Upper lobe of right lung (tissue), 1 donor: ENCODE measurements at regions not wholly inside any gene's neighbourhood (a gene's known extent, or its start where the extent isn't known, plus 50 kb on each side); places are given as distances from the start of the nearest gene placed in this dataset.
"Not testable (repeated sequence)": the region's sequence is repeated elsewhere in the genome, so short reads cannot be mapped to it uniquely, and the experiment has no call there.

ENCODE experiments used
- ATAC-seq: fragments of 200-7000 bp; cut with Tn5 transposase; one replicate; pipeline ENCODE4 v1.9.1; 2020; ENCODE audit warnings: mild to moderate bottlenecking, moderate library complexity
- DNase-seq: peaks from one replicate; pipeline ENCODE4 v3.0.0-alpha.2; 2020
- H3K27ac ChIP-seq: fragments of 200-600 bp; one replicate; pipeline ENCODE4 v1.8.0; 2022
- H3K27me3 ChIP-seq: fragments of 200-600 bp; one replicate; pipeline ENCODE4 v1.8.0; 2022; ENCODE audit warnings: mild to moderate bottlenecking
- H3K36me3 ChIP-seq: fragments of 200-600 bp; one replicate; pipeline ENCODE4 v1.8.0; 2022
- H3K4me1 ChIP-seq: fragments of 200-600 bp; one replicate; pipeline ENCODE4 v1.8.0; 2022
- H3K4me3 ChIP-seq: fragments of 200-600 bp; one replicate; pipeline ENCODE4 v1.8.0; 2022; ENCODE audit warnings: mild to moderate bottlenecking
- H3K9me3 ChIP-seq: fragments of 200-600 bp; one replicate; pipeline ENCODE4 v1.8.0; 2022
- intact Hi-C: fragments of 100-400 bp; cut with DNase I; formaldehyde crosslinking; loops from one replicate; pipeline ENCODE4 v1.11.0; 2022
- TF ChIP-seq, protein P1 (sequence below): fragments of 200-600 bp; IDR thresholded peaks from one replicate; pipeline ENCODE4 v1.8.0; 2022; ENCODE audit warnings: antibody characterized with exemption
- donor health status: DM: no; HTN: yes; CAD: no; lungs with severe emphysema.

DNA sequence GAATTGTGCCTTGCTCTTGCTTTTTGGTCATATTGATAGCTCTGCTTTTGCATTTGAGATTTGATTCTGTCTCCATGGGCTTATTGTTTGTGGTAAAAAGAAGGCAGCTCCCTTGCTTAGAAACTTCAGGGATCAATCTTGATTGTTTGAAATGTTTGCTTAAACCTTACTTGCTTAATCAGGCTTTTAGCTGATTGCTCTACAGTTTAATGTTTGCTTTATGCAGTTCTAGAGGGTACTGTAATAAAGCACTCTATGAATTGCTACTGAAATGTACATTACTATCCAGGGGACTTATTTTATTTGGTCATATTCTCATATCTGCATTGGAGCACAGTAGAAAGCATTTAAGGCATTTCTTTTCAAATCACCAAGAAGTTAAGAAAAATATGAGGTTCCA lies 545.4 kb upstream of the HS3ST5 start:
- no peaks in the 10 kb centered on the region for H3K9me3 ChIP-seq
- no peak for ATAC-seq
- H3K4me1 ChIP-seq, result no peaks in the 10 kb centered on the region
- no peak for DNase-seq
- intact Hi-C loops, result no loop called here
- TF ChIP-seq, protein P1, sequence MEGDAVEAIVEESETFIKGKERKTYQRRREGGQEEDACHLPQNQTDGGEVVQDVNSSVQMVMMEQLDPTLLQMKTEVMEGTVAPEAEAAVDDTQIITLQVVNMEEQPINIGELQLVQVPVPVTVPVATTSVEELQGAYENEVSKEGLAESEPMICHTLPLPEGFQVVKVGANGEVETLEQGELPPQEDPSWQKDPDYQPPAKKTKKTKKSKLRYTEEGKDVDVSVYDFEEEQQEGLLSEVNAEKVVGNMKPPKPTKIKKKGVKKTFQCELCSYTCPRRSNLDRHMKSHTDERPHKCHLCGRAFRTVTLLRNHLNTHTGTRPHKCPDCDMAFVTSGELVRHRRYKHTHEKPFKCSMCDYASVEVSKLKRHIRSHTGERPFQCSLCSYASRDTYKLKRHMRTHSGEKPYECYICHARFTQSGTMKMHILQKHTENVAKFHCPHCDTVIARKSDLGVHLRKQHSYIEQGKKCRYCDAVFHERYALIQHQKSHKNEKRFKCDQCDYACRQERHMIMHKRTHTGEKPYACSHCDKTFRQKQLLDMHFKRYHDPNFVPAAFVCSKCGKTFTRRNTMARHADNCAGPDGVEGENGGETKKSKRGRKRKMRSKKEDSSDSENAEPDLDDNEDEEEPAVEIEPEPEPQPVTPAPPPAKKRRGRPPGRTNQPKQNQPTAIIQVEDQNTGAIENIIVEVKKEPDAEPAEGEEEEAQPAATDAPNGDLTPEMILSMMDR, result no peak
- no peaks in the 10 kb centered on the region for H3K27me3 ChIP-seq
- no peak overlapping the region for H3K4me3 ChIP-seq
- H3K36me3 ChIP-seq, result no peaks in the 10 kb centered on the region
- H3K27ac ChIP-seq, result no peak overlapping the region

DNA sequence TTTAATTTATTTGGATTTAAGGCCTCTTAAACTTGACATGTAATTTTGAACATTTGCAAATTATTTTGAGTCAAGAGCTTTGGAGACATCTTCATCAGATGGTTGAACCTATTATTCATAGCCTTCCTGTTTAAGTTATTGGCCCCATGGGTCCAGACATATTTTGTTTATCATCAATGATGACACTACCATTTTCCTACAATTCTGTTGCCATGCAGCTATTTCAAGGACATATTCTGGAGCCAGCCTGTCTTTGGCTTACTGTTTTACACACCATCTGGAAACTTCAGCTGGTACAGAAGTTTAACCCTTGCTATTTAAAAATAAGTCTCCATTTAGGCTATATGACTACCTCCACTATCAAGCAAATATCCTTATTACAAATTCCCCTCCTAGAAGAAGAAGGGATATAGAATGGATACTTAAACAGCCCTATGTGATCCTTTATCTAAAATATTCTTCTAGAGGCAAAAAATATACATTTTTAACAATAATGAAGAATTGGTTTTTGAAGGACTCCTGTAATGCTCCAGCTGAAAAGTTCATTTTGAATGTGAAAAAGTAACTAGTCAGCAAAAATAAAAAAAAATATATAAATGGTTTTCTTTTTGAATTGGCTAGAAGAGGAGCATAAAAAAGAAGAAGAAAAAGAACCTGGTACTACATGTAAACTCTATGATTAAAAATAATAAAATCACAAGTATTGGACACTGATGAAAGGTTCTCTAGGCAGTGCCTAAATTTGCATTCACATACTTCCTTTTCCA lies 544.0 kb upstream of the HS3ST5 start:
- Histone ChIP-seq H3K9me3 (no peaks in the 10 kb centered on the region), H3K36me3 (no peaks in the 10 kb centered on the region), H3K4me1 (no peaks in the 10 kb centered on the region), H3K27me3 (no peaks in the 10 kb centered on the region), H3K27ac (no peak overlapping the region), H3K4me3 (no peak overlapping the region)
- DNase-seq, result no peak
- ATAC-seq, result no peak
- intact Hi-C loops, result no loop called here
- TF ChIP-seq, protein P1, result no peak

DNA sequence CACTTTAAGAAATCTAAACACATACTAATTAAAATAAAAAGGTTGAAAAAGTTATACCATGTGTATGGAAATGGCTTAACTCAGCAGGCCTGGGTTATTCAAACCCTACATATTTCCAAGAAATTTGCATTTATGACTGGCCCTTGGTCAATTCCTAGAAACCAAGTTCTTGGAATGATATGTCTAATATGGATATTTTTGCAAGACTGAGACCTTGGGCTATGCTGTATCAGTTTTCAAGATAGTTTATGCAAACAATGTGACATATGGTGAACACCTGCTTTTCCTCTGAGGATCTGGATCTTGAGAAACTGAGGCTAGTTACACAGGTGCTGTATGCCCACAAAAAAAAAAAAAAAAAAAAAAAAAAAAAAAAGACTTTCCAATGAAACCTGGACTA lies 536.9 kb upstream of the HS3ST5 start:
- ATAC-seq, result no peak
- Histone ChIP-seq H3K27ac (no peak overlapping the region), H3K4me1 (no peaks in the 10 kb centered on the region)

DNA sequence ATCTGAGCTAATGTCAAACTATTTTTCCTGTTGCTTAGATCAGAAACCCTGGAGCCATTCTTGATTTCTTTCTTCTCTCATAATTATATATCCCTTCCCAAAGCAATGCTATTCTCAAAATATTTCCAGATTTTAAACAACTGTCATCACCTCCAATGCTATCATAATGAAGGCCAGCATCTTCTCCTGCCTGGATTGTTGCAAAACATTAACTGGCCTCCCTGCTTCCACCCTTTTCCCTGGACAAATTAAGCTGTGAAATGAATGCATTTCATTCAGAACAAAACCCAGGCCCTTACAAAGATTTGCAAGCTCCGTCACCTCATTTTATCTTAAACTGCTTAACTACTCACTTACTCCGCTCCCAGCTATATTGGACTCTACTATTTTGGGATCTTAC lies 535.3 kb upstream of the HS3ST5 start:
- ATAC-seq, result no peak
- TF ChIP-seq, protein P1, result no peak
- intact Hi-C loops, result no loop called here
- no peak overlapping the region for H3K4me3 ChIP-seq
- H3K4me1 ChIP-seq, result no peaks in the 10 kb centered on the region
- H3K36me3 ChIP-seq, result no peaks in the 10 kb centered on the region
- H3K9me3 ChIP-seq, result no peaks in the 10 kb centered on the region
- DNase-seq, result no peak
- H3K27ac ChIP-seq, result no peak overlapping the region
- H3K27me3 ChIP-seq, result no peaks in the 10 kb centered on the region

More for the DNA sequence above, 536.9 kb upstream of the HS3ST5 start:
- H3K36me3 ChIP-seq, result no peaks in the 10 kb centered on the region
- H3K27me3 ChIP-seq, result no peaks in the 10 kb centered on the region
- H3K4me3 ChIP-seq, result no peak overlapping the region
- intact Hi-C loops, result no loop called here
- TF ChIP-seq, protein P1, result no peak
- no peak for DNase-seq
- no peaks in the 10 kb centered on the region for H3K9me3 ChIP-seq

DNA sequence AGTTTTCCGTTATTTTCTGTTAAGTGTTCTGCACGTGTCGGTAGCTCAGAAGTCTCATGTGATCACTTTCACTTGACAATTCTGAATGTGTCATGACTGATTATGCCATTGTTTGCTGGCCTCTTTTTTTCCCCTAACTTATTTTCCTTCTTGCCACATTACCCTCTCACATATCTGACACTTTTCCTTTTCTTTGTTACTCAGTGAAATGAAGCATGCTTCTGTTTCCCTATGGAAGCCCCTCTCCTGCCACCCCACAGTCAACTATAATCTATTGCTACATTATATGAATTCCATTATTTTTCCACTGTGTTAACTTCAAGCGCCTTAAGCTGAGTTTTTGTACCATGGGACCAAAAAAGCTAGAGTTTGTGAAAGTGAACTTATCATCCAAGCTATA lies 531.6 kb upstream of the HS3ST5 start:
- intact Hi-C loops, result no loop called here
- Histone ChIP-seq H3K36me3 (no peaks in the 10 kb centered on the region), H3K4me3 (no peak overlapping the region), H3K27me3 (no peaks in the 10 kb centered on the region), H3K4me1 (no peaks in the 10 kb centered on the region), H3K27ac (no peak overlapping the region), H3K9me3 (no peaks in the 10 kb centered on the region)
- TF ChIP-seq, protein P1, result no peak
- no peak for ATAC-seq
- no peak for DNase-seq

DNA sequence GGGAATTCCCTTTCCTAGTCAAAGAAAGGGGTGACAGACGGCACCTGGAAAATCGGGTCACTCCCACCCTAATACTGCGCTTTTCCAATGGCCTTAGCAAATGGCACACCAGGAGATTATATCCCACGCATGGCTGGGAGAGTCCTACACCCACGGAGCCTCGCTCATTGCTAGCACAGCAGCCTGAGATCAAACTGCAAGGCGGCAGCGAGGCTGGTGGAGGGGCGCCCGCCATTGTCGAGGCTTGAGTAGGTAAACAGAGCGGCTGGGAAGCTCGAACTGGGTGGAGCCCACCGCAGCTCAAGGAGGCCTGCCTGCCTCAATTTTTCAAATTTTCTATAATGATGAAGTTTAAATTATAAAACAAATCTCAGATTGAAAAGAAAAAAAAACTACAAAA lies 522.7 kb upstream of the HS3ST5 start:
- H3K27me3 ChIP-seq, ATAC-seq, H3K4me1 ChIP-seq, H3K4me3 ChIP-seq, H3K9me3 ChIP-seq, H3K27ac ChIP-seq, H3K36me3 ChIP-seq, intact Hi-C loops, DNase-seq: not testable (repeated sequence)
